GM18909 (cell line): ENCODE measurements at regions not wholly inside any gene's neighbourhood (a gene's known extent, or its start where the extent isn't known, plus 50 kb on each side); places are given as distances from the start of the nearest gene placed in this dataset.
"Not testable (repeated sequence)": the region's sequence is repeated elsewhere in the genome, so short reads cannot be mapped to it uniquely, and the experiment has no call there.

Source experiments
- ATAC-seq: cut with Tn5 transposase; IDR thresholded peaks from one replicate; pipeline ENCODE4 v1.9.1; 2021; ENCODE audit warnings: mild to moderate bottlenecking; ENCODE audit not compliant: unreplicated experiment, poor library complexity

- no peak for ATAC-seq
These were observed 473.1 kb upstream of the FANCL start for GRCh38 chr2:58714238-58714637.

- ATAC-seq, result no peak
These were observed 469.7 kb upstream of the FANCL start for GRCh38 chr2:58710795-58711279.

DNA sequence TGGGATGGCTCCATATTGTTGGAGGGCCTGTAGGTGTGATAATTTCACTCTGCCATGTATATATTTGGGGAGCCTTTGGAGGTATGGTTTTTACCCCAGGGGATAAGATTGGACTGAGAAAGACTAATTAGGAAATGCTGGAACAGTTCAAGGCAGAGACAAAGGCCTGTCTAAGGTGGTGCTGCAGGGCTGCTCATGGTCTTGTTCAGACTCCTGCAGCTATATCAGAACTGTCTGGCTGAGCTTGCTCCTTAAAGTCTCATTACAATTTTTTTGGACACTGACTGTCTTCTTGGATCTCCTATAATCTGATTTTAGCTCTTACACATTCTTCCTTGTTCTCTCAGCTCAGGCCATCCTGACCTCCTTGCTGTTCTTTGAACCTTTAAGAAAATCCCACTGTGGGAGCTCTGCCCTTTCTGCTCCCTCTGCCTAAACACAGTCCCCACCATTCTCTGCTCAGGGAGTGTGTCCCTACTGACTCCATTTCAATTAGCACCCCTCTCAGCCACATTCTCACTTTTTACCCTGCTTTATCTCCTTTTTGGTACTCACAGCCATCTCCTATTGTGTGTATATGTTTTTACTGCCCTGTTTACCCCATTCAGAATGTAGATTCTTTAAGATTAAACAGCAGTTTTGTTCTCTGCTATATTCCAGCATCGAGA, 468.7 kb upstream of the FANCL start:
- no peak for ATAC-seq

GRCh38 chr2:58709274-58709673, 468.1 kb upstream of the FANCL start:
- no peak for ATAC-seq

GRCh38 chr2:58708565-58708964, 467.4 kb upstream of the FANCL start:
- no peak for ATAC-seq

DNA sequence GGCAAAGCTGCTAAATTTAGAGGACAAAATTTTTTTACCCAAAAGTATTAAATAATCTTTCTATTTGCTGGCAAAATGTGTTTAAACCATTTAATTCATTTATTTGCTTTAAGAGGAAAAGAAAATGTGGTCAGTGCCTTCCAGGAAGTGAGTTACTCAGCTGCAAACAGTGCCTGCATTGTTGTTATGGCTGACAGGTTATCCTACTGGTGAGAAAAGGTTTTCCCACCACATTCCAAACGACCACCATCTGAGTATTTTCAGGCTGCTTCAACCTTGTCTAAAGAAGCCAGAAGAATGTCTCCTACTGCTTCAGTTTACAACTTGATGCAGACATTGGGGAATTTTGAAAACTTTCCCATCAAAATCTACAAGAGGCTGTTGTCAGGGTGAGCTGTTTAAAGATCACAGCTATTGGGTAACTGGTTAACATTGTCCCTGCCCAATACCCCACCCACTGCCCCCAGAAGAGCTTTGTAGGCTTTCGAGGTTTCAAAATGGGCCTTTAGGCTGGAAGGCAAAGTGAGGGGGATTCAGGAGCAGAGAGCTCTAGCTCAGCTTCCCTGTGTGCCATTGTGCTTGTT, 461.3 kb upstream of the FANCL start:
- ATAC-seq, result no peak

DNA sequence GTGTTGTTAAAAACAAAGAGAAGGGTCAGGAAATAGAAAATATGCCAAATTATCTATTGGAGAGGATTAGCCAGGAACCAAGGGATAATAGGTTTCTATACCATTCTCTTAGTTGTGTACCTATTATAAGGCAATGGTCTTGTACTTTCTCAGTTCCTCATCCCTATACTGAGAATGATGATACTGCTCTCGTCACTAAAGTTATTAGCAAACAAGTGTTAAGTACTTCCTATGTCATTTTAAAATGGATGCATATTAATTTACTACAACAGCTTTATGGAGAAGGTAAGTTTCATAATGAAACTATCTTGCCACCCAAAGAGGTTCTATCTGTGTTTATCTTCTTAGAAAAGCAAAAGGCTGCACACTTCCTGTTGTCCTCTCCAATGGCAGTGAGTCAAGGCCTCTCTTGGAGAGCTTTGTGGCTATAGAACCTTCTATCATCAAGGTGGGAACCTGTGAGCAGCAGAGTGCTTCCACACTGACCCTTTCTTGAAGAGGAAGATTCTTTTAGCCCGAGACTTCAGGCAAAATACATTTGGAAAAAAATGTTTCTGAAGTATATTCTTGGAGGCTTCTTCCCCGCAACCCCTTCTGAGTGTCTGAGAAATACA, 460.7 kb upstream of the FANCL start:
- peak; percentile 68 for ATAC-seq

- ATAC-seq, result no peak
These were observed 459.5 kb upstream of the FANCL start for GRCh38 chr2:58700591-58700990.

GRCh38 chr2:58699411-58699810, 458.3 kb upstream of the FANCL start:
- no peak for ATAC-seq

- no peak for ATAC-seq
These were observed 457.5 kb upstream of the FANCL start for GRCh38 chr2:58698620-58699019.

DNA sequence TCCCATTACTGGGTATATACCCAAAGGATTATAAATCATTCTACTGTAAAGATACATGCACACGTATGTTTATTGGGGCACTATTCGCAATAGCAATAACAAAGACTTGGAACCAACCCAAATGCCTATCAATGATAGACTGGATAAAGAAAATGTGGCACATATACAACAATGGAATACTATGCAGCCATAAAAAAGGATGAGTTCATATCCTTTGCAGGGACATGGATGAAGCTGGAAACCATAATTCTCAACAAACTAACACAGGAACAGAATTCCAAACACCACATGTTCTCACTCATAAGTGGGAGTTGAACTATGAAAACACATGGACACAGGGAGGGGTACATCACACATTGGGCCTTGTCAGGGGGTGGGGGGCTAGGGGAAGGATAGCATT, 453.0 kb upstream of the FANCL start:
- not testable (repeated sequence) for ATAC-seq

GRCh38 chr2:58691041-58691440, 449.9 kb upstream of the FANCL start:
- ATAC-seq, result not testable (repeated sequence)

GRCh38 chr2:58688813-58689212, 447.7 kb upstream of the FANCL start:
- ATAC-seq, result no peak

DNA sequence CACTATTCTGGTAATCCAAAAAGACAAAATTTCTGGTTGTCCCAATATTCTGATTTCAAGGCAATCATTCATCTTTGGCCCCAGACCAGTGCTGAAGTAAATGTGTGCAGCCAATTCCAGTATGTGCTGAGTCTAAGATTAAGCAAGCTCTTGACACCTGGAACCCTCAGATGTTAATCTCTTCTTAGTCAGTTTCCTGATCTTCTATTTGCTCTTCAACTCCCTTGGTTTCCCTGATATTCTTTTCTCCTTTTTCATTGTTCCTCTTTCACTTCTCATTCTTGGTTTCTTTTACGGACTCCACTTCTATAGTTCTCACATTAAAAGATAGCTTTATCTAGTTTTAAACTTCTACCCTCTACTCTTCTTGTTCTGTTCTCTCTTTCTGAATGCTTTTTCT, 445.7 kb upstream of the FANCL start:
- no peak for ATAC-seq

DNA sequence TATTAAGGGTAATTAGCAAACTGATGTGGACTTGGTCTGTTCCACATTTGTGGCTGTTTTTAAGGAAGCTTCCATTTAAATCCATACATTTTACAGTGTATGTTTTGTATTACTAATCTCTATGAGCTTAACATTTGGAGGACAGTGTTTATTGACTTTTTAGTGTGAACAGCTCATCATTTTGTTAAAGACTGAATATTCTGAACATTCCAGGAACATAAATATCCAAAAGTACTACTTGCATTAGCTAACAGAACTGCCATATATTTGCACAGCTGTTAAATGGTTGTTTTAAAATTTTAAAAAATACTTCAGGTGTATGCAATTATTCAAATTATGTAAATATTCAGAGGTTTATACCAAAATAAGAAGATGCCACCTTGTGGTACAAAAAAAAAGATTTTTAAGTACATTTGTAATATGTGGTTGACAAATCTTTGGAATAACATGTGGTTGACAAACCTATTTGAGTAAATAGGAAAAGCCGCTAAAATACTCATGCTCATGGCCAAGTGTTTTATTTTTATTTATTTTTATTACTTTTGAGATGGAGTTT, 439.7 kb upstream of the FANCL start:
- ATAC-seq, result no peak

DNA sequence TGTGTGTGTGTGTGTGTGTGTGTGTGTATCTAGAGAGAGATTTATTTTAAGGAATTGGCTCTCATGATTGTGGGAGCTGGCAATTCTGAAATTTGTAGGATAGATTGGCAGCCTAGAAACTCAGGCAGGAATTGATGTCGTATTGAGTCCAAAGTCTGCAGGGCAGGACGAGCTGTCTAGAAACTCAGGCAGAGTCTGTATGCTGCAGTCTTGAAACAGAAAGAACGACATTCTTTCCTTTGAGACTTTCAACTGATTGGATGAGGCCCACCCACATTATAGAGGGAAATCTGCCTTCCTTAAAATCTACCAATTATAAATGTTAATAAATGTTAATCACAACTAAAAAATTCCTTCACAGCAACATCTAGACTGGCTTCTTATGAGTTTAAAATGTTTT, 436.6 kb upstream of the FANCL start:
- ATAC-seq, result no peak

DNA sequence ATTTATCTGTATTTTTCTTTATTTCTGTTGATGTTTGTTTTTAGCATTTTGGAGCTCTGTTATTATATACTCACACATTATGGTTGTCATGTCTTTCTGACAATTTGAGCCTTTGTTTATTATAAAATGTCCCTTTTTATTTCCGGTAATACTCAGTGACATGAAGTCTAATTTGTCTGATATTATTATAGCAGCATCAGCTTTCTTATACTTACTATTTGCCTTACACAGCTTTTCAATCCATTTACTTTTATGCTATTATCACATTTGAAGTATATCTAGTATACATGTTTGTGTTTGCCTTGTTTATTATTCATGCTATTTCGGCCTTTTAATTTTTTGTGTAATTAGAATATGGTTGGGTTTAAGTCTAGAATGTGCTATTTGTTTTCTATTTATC, 430.6 kb upstream of the FANCL start:
- ATAC-seq, result no peak

DNA sequence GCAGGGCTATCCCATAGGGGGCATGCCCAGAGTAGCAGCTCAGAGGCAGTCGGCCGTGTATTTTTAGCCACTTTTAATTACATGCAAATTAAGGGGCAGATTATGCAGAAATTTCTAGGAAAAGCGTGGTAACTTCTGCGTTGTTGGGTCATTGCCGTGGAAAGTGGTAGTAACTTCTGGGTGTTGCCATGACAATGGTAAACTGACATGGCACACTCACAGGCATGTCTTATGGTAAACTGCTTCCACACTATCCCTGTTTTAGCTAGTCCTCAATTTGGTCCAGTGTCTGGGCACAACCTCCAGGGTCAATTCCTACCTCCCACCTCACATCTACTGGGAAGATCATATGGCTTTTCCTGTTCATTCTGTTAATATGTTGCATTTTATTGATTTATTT, 428.9 kb upstream of the FANCL start:
- no peak for ATAC-seq

GRCh38 chr2:58667137-58667774, 426.1 kb upstream of the FANCL start:
- ATAC-seq, result no peak

- ATAC-seq, result no peak
These were observed 425.3 kb upstream of the FANCL start for GRCh38 chr2:58666323-58666970.

GRCh38 chr2:58665154-58665553, 424.0 kb upstream of the FANCL start:
- ATAC-seq, result no peak
